ENCODE measurements at regions not wholly inside any gene's neighbourhood (a gene's known extent, or its start where the extent isn't known, plus 50 kb on each side); places are given as distances from the start of the nearest gene placed in this dataset.

DNA sequence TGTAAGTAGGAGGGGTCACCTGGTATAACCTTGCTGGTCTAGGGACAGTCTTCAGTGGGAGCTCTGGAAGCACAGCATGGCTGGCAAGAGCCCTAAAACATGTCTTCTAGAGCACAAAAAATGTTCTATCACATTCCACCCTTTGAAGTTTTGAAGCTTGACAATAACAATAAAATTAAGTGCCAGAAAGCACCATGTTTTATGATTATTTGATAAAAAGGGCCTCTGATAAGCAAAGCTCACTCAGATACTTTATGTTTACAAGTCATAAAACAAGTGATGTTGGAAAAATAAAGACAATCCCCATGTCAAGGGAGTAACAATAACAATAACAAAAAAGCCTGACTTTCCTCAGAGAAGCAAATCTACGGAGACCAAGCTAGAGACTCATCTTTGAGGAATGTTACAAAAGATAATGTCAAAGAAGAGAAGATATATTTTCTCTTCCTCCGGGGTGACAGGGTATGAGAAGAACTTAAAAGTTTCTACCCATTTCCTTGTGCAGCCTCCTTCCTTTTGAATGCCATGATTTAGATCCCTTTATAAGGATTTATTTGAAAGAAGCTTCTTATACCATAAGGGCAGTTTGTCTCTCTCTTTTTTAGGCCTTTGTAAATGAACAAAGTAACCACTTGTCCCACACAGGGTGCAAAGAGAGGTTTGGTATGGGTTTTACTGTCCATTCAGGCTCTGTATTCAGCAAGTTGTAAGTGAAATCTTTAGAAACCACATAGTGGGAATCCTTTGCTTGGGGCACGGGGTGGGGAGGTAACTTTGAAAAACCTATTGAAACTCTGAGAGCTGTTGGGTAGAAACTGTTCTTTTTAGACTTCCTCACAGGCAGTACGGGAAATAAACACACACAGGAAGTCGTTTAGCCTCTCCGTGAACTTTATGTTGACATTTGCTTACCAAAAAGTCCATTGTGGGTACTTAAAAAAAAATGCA, 109.6 kb upstream of the RBMS3 start:
- no peak for TF ChIP-seq POLR2A (IDR thresholded peaks at IDR 0.05)
- no peak for TF ChIP-seq CTCF (IDR thresholded peaks at IDR 0.05)

Measured in upper lobe of left lung (tissue), 4 donors.